Caco-2 (cell line): ENCODE measurements at regions not wholly inside any gene's neighbourhood (a gene's known extent, or its start where the extent isn't known, plus 50 kb on each side); places are given as distances from the start of the nearest gene placed in this dataset.

Experiments used
- BruUV-seq: library from RNA; stranded (reverse); fragments of 400-500 nt; replicated peaks from 2 replicates; lab custom pipeline; 2021; lab: Mats Ljungman, UMichigan
- CTCF ChIA-PET: fragments of 300-600 bp; sonication (Branson Sonifier 250); formaldehyde crosslinking; loops from one replicate; lab custom pipeline; 2022; ENCODE audit warnings: antibody characterized with exemption; lab: Charles Lee
- POLR2A ChIA-PET: fragments of 300-600 bp; sonication (Branson Sonifier 250); formaldehyde crosslinking; loops from one replicate; lab custom pipeline; 2022; ENCODE audit warnings: antibody characterized with exemption; lab: Charles Lee
- DNase-seq, 2 experiments: peaks; one replicate each; pipeline versions ENCODE4 v3.0.0 to v3.0.0-alpha.2; 2020 to 2022
- H3K27me3 ChIP-seq: replicated peaks from 2 replicates; pipeline ENCODE4 v1.6.0; 2011; ENCODE audit warnings: low read length; ENCODE audit not compliant: control insufficient read depth, insufficient read depth
- H3K36me3 ChIP-seq: 2 replicates; pipeline ENCODE4 v1.5.1; 2011; ENCODE audit warnings: low read length; ENCODE audit not compliant: control insufficient read depth, insufficient read depth
- H3K4me1 ChIP-seq: fragments of 250-450 bp; sonication (Bioruptor Pico); 2 replicates; pipeline ENCODE4 v1.5.1; 2020; ENCODE audit warnings: mild to moderate bottlenecking
- H3K4me3 ChIP-seq: 2 replicates; pipeline ENCODE4 v1.5.1; 2011; ENCODE audit warnings: low read depth, mild to moderate bottlenecking, control low read depth, low read length
- H3K9me3 ChIP-seq: fragments of 250-450 bp; sonication (Bioruptor Pico); 2 replicates; pipeline ENCODE4 v1.5.1; 2020; ENCODE audit warnings: mild to moderate bottlenecking, moderate library complexity
- H3K27ac Mint-ChIP-seq: one replicate; pipeline ENCODE4 v1.8.0; 2022; ENCODE audit warnings: mixed read lengths; ENCODE audit not compliant: unreplicated experiment
- H3K27me3 Mint-ChIP-seq: one replicate; pipeline ENCODE4 v1.8.0; 2022; ENCODE audit warnings: mixed read lengths; ENCODE audit not compliant: insufficient read depth, unreplicated experiment
- H3K36me3 Mint-ChIP-seq: one replicate; pipeline ENCODE4 v1.8.0; 2022; ENCODE audit warnings: mild to moderate bottlenecking, mixed read lengths; ENCODE audit not compliant: insufficient read depth, unreplicated experiment
- H3K4me1 Mint-ChIP-seq: one replicate; pipeline ENCODE4 v1.8.0; 2022; ENCODE audit warnings: low read depth, mixed read lengths; ENCODE audit not compliant: unreplicated experiment
- H3K4me3 Mint-ChIP-seq: one replicate; pipeline ENCODE4 v1.8.0; 2022; ENCODE audit warnings: mild to moderate bottlenecking, moderate library complexity, mixed read lengths; ENCODE audit not compliant: unreplicated experiment
- H3K9me3 Mint-ChIP-seq: one replicate; pipeline ENCODE4 v1.8.0; 2022; ENCODE audit warnings: mixed read lengths; ENCODE audit not compliant: unreplicated experiment
- intact Hi-C: fragments of 100-400 bp; cut with micrococcal nuclease; formaldehyde crosslinking; loops from one replicate; pipeline ENCODE4 v1.10.0; 2022; ENCODE audit not compliant: unreplicated experiment
- TF ChIP-seq, protein P1 (sequence below), 2 experiments: fragments of 200-600 bp in 1 of 2; IDR thresholded peaks; 1 replicate in 1 of 2; 2 replicates in 1 of 2; pipeline versions ENCODE4 v1.5.1 to v1.8.0; 2011 to 2022; ENCODE audit warnings: antibody characterized with exemption in 1 of 2, control low read depth in 1 of 2, inconsistent platforms in 1 of 2, low read depth in 1 of 2, low read length in 1 of 2, mild to moderate bottlenecking in 1 of 2, moderate library complexity in 1 of 2; ENCODE audit not compliant: insufficient read depth in 1 of 2, severe bottlenecking in 1 of 2, unreplicated experiment in 1 of 2

DNA sequence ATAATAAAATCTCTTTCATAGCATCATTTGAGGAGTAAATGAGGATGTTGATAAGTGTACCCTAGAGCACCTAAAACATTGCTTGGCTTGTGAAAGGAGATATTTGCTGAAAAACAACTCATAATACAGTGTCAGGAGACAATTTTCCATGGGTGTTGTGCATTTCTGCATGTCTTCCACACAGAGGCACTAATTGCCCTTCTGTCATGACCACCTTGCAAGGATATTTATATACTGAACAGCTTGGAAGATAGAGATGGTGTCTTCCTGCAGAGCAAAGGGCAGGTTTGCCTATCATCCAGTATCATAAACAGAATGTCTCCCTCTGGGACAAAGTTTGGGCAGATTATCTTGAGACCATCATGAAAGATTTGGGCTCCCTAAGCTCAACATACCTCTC lies 495.2 kb upstream of the LRRN3 start:
- no peaks in the 10 kb centered on the region for H3K9me3 ChIP-seq
- POLR2A ChIA-PET = no interaction called here

DNA sequence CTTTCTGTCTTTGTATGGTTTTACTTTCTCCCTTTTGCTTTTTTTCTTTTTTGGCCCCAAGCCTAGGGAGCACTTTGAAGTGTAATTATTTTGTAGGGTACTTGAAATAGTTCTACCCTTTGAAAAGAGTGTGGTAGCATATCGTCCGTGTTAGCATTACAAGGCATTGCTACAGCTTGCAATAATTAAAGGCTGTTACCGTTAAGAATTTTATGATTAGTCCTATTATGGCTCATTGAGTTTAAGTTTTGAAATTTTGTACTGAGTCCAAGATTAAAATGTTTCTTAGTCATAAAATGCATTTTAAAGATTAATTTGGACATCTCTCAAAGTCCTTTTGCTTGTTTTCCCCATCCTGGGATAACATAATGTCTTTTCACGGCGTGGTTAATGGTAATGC lies 490.0 kb upstream of the LRRN3 start:
- H3K4me1 ChIP-seq = no peaks in the 10 kb centered on the region
- no peaks in the 10 kb centered on the region for H3K36me3 ChIP-seq
- TF ChIP-seq, protein P1, sequence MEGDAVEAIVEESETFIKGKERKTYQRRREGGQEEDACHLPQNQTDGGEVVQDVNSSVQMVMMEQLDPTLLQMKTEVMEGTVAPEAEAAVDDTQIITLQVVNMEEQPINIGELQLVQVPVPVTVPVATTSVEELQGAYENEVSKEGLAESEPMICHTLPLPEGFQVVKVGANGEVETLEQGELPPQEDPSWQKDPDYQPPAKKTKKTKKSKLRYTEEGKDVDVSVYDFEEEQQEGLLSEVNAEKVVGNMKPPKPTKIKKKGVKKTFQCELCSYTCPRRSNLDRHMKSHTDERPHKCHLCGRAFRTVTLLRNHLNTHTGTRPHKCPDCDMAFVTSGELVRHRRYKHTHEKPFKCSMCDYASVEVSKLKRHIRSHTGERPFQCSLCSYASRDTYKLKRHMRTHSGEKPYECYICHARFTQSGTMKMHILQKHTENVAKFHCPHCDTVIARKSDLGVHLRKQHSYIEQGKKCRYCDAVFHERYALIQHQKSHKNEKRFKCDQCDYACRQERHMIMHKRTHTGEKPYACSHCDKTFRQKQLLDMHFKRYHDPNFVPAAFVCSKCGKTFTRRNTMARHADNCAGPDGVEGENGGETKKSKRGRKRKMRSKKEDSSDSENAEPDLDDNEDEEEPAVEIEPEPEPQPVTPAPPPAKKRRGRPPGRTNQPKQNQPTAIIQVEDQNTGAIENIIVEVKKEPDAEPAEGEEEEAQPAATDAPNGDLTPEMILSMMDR (IDR thresholded peaks at IDR 0.05; ENCODE audit: insufficient read depth in 1 of 2, low read depth in 1 of 2, low read length in 1 of 2, severe bottlenecking in 1 of 2, unreplicated experiment in 1 of 2) = no peak
- Mint-ChIP-seq H3K4me1 (no peaks in the 10 kb centered on the region), H3K4me3 (no peak overlapping the region), H3K27me3 (no peaks in the 10 kb centered on the region), H3K27ac (no peak overlapping the region), H3K36me3 (no peaks in the 10 kb centered on the region), H3K9me3 (no peaks in the 10 kb centered on the region)
- ChIA-PET CTCF (no interaction called here), POLR2A (no interaction called here)
- no TSS peak for BruUV-seq
- no peaks in the 10 kb centered on the region for H3K27me3 ChIP-seq
- DNase-seq = no peak
- intact Hi-C loops = no loop called here
- H3K4me3 ChIP-seq = no peak overlapping the region
- H3K9me3 ChIP-seq = no peaks in the 10 kb centered on the region

More for the DNA sequence above, 495.2 kb upstream of the LRRN3 start:
- H3K36me3 Mint-ChIP-seq = no peaks in the 10 kb centered on the region
- H3K4me3 Mint-ChIP-seq = no peak overlapping the region
- TF ChIP-seq, protein P1 (IDR thresholded peaks at IDR 0.05; ENCODE audit: insufficient read depth in 1 of 2, low read depth in 1 of 2, low read length in 1 of 2, severe bottlenecking in 1 of 2, unreplicated experiment in 1 of 2) = peak in 1 of 2 experiments; percentile 28
- no peaks in the 10 kb centered on the region for H3K4me1 Mint-ChIP-seq
- Histone ChIP-seq H3K4me1 (no peaks in the 10 kb centered on the region), H3K36me3 (no peaks in the 10 kb centered on the region), H3K4me3 (no peak overlapping the region), H3K27me3 (no peaks in the 10 kb centered on the region)
- intact Hi-C loops = loop anchor here (1.0 to 10.0 kb wide), 2 partner anchors 499 to 1139 kb away; no protein-coding TSS in a partner anchor
- CTCF ChIA-PET = no interaction called here
- DNase-seq = no peak
- no peak overlapping the region for H3K27ac Mint-ChIP-seq
- H3K27me3 Mint-ChIP-seq = no peaks in the 10 kb centered on the region
- H3K9me3 Mint-ChIP-seq = no peaks in the 10 kb centered on the region
- BruUV-seq = no TSS peak

DNA sequence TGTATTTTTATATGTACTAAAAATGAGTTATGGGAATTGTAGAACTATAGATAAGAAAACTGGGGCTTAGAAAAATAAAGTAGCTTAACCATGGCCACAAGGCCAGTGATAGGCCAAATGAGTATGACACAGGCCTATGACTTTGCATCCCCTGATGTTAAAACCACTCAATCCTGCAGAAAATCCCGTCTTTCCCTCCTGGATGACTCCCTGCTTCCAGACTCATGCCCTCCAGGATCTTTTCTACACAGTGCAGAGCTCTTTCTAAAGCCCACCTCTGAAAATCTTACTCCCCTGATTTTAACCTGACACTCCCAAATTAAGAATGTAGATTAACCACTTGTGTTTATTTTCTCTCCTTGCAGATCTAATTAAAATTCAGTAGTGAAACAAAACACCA lies 489.2 kb upstream of the LRRN3 start:
- Mint-ChIP-seq H3K9me3 (no peaks in the 10 kb centered on the region), H3K4me1 (no peaks in the 10 kb centered on the region), H3K36me3 (no peaks in the 10 kb centered on the region), H3K27ac (no peak overlapping the region), H3K27me3 (no peaks in the 10 kb centered on the region), H3K4me3 (no peak overlapping the region)
- intact Hi-C loops = no loop called here
- Histone ChIP-seq H3K4me1 (no peaks in the 10 kb centered on the region), H3K27me3 (no peaks in the 10 kb centered on the region), H3K4me3 (no peak overlapping the region), H3K36me3 (no peaks in the 10 kb centered on the region), H3K9me3 (no peaks in the 10 kb centered on the region)
- no peak for DNase-seq
- TF ChIP-seq, protein P1 (IDR thresholded peaks at IDR 0.05; ENCODE audit: insufficient read depth in 1 of 2, low read depth in 1 of 2, low read length in 1 of 2, severe bottlenecking in 1 of 2, unreplicated experiment in 1 of 2) = no peak
- ChIA-PET CTCF (no interaction called here), POLR2A (no interaction called here)
- BruUV-seq = no TSS peak
